LNCaP clone FGC (cell line): ENCODE measurements at regions not wholly inside any gene's neighbourhood (a gene's known extent, or its start where the extent isn't known, plus 50 kb on each side); places are given as distances from the start of the nearest gene placed in this dataset.

Experiments
- DNase-seq: peaks from one replicate; pipeline ENCODE4 v3.0.0-alpha.2; 2011; ENCODE audit warnings: low read depth
- H3K4me3 ChIP-seq: 2 replicates; pipeline ENCODE4 v1.5.1; 2011; ENCODE audit warnings: mild to moderate bottlenecking, low read depth, low read length, control low read depth
- CTCF ChIP-seq: IDR thresholded peaks from 2 replicates; pipeline ENCODE4 v1.5.1; 2012; ENCODE audit warnings: mild to moderate bottlenecking; ENCODE audit not compliant: control insufficient read depth, insufficient read depth; ENCODE audit errors: extremely low read depth

DNA sequence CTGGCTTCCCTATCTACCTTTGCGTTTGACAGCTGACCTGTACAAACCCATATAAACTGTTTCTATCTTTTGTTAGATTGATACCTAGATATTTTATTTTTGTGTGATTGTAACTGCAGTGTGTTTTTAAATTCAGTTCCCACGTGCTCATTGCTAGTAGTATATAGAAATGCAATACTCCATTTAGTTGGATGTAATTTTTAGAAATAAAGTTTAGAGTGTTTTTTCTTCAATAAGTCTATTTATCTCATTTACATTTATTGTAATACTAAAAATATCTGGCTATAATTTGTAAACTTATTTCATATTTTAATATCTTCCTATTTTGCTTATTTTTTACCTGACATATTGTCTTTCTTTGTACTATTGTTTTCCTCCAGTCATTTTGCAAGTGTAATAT, 329.7 kb upstream of the ADARB2 start:
- no peak overlapping the region for H3K4me3 ChIP-seq
- no peak for TF ChIP-seq CTCF
- no peak for DNase-seq

DNA sequence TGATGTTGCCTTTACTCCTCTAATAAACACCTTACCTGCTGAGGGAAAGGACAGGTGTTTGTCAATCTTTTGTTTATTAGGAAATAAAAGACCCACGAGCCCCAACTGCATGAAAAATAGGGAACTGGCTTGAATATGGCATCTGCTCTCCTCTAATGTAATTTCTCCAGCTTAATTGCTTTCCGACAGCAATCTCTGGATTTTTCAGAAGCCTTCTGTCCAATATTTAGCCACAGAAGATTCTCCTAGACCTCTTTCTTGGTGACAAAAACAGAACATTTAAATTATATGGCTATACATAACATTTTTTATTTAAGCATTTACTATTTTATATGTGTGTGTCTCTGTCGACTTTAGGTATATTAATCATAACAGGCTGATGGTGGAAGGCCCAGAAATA, 317.4 kb upstream of the ADARB2 start:
- no peak overlapping the region for H3K4me3 ChIP-seq
- no peak for DNase-seq
- TF ChIP-seq CTCF = no peak

DNA sequence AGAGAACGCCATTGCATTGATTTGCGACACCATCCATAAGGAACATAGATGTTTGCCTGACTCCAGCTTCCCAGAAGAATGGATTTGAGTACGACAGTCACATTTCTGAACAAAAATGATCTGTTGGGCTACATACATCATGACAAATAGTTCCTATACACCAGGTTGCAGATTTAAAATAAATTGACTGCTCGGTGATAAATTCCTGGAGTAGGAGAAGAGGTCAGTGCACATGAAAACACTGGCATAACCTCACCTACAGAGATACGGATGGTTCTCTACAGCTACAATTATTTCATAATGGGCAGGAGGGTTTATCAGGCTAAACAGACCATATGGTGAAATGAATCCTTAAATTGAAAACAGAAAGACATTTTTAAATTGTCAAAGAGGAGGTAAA, 316.5 kb upstream of the ADARB2 start:
- TF ChIP-seq CTCF = no peak
- no peak overlapping the region for H3K4me3 ChIP-seq
- DNase-seq = no peak

DNA sequence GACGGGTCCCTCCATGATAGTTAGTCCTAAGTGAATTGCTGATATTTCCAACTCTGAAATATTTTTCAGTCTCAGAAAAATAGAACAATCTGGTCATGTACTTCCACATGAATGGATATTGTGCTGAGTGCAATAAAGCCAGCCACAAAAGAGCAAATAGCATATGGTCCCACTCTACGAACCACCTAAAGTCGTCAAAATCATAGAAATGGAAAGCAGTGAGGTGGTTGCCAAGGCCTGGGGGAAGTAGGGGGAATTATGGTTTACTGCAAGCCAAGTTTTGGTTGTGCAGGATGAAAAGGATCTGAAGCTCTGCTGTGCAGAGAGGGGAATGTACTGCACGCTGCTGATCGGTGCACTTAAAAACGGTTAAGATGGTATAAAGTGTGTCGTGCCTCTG, 313.8 kb upstream of the ADARB2 start:
- H3K4me3 ChIP-seq = no peak overlapping the region
- DNase-seq = no peak
- TF ChIP-seq CTCF = no peak

DNA sequence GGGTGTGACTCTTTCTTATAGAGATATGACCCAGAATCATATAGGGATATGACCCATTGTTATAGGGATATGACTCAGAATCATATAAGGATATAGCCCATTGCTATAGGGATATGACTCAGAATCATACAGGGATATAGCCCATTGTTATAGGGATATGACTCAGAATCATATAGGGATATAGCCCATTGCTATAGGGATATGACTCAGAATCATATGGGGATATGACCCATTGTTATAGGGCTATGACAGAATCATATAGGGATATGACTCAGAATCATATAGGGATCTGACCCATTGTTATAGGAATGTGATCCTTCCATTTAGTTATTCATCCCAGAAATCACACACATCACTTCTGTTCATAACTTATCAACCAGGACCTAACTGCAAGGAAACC, 312.2 kb upstream of the ADARB2 start:
- no peak for DNase-seq

DNA sequence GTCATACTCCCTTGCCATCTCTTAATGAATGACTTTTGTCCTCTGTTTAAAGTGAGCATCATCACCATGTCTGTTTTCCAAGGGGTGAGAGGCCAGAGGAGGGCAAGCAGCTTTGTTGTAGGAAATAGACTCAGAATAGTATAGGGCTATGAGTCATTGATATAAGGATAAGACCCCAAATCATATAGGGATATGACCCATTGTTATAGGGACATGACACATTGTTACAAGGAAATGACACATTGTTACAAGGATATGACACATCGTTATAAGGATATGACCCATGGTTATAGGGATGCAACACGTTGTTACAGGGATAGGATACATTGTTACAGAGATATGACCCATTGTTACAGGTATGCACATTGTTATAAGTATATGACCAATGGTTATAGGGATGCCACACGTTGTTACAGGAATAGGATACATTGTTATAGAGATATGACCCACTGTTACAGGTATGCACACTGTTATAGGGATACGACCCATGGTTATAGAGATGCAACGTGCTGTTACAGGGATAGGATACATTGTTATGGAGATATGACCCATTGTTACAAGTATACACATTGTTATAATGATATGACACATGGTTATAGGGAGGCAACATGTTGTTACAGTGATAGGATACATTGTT, 311.1 kb upstream of the ADARB2 start:
- TF ChIP-seq CTCF = no peak
- DNase-seq = no peak

More for the DNA sequence above, 312.2 kb upstream of the ADARB2 start:
- no peak overlapping the region for H3K4me3 ChIP-seq
- TF ChIP-seq CTCF = no peak

DNA sequence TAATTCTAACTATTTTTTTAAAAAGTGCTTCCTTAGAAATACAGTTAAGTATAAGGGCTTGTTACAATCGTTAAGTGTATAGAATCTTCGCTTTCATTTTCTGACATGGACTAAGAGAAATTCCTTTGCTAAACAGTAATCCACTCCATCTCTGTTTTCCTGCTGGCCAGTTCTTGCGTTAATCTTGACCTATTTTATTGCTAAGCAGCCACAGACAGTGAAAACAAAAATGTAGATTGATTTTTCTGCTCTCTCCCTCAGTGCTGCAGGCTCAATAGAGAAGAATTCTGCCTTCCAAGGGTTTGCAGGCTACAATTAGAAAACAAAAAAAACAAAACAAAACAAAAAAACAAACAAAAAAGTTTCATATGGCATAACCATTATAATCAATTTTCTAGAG, 310.4 kb upstream of the ADARB2 start:
- H3K4me3 ChIP-seq = no peak overlapping the region
- no peak for DNase-seq
- TF ChIP-seq CTCF = no peak

More for the DNA sequence above, 311.1 kb upstream of the ADARB2 start:
- no peak overlapping the region for H3K4me3 ChIP-seq
